GM12878 (cell line): ENCODE measurements at regions not wholly inside any gene's neighbourhood (a gene's known extent, or its start where the extent isn't known, plus 50 kb on each side); places are given as distances from the start of the nearest gene placed in this dataset.

Experiments
- ATAC-seq: fragments of 200-7000 bp; cut with Tn5 transposase; 3 replicates; pipeline ENCODE4 v1.9.1; 2020; ENCODE audit warnings: mild to moderate bottlenecking, moderate library complexity
- BruUV-seq: library from RNA; stranded (reverse); fragments of 400-500 nt; replicated peaks from 2 replicates; lab custom pipeline; 2021; lab: Mats Ljungman, UMichigan
- CTCF ChIA-PET: fragments of 300-600 bp; sonication (Branson Sonifier 250); formaldehyde crosslinking; extraction: SDS; loops from one replicate; lab custom pipeline; 2021; ENCODE audit warnings: inconsistent platforms; lab: Yijun Ruan, JAX
- POLR2A ChIA-PET: fragments of 350-600 bp; formaldehyde crosslinking; extraction: SDS; loops from one replicate; lab custom pipeline; 2021; ENCODE audit warnings: inconsistent platforms; lab: Charles Lee
- RAD21 ChIA-PET: fragments of 300-600 bp; sonication (Branson Sonifier 250); formaldehyde crosslinking; loops from one replicate; lab custom pipeline; 2023; ENCODE audit warnings: antibody characterized with exemption; ENCODE audit not compliant: unreplicated experiment; lab: Charles Lee
- SMC1A ChIA-PET: fragments of 300-600 bp; sonication (Branson Sonifier 250); formaldehyde crosslinking; loops from one replicate; lab custom pipeline; 2023; ENCODE audit not compliant: unreplicated experiment, uncharacterized antibody; lab: Charles Lee
- DNase-seq: peaks from one replicate; pipeline ENCODE4 v3.0.0-alpha.2; 2011; ENCODE audit warnings: low read depth, low spot score
- FAIRE-seq: peaks from 3 replicates; lab custom pipeline; 2011; peaks lifted over from hg19 to GRCh38; lab: Jason Lieb, UNC
- H2AFZ ChIP-seq: 2 replicates; pipeline ENCODE4 v1.6.0; 2011; ENCODE audit warnings: low read depth, low read length, control low read depth; ENCODE audit not compliant: control insufficient read depth
- H3K27ac ChIP-seq: 2 replicates; pipeline ENCODE4 v1.5.1; 2011; ENCODE audit warnings: control low read depth; ENCODE audit not compliant: control insufficient read depth, insufficient read depth
- H3K27me3 ChIP-seq, 2 experiments: replicated peaks in 1 of 2; 2 replicates each; pipeline versions ENCODE4 v1.6.0 to v1.6.1; 2011; ENCODE audit warnings: low read length in 1 of 2; ENCODE audit not compliant: control insufficient read depth in 2 of 2, insufficient read depth in 2 of 2
- H3K36me3 ChIP-seq, 2 experiments: 2 replicates each; pipeline ENCODE4 v1.5.1; 2011; ENCODE audit warnings: low read length in 1 of 2; ENCODE audit not compliant: control insufficient read depth in 2 of 2, insufficient read depth in 2 of 2
- H3K4me1 ChIP-seq: 2 replicates; pipeline ENCODE4 v1.6.1; 2011; ENCODE audit warnings: mild to moderate bottlenecking, low read length, moderate library complexity, mixed read lengths; ENCODE audit not compliant: control insufficient read depth, insufficient read depth
- H3K4me2 ChIP-seq: 2 replicates; pipeline ENCODE4 v1.6.0; 2011; ENCODE audit warnings: control low read depth; ENCODE audit not compliant: control insufficient read depth, insufficient read depth
- H3K4me3 ChIP-seq: fragments of 200-600 bp; sonication (generic); 2 replicates; pipeline ENCODE4 v1.5.1; 2016
- H3K79me2 ChIP-seq: 2 replicates; pipeline ENCODE4 v1.6.0; 2011; ENCODE audit warnings: low read length; ENCODE audit not compliant: control insufficient read depth, insufficient read depth
- H3K9ac ChIP-seq: 2 replicates; pipeline ENCODE4 v1.8.0; 2011; ENCODE audit warnings: low read length, control low read depth, mixed read lengths; ENCODE audit not compliant: control insufficient read depth, insufficient read depth
- H3K9me3 ChIP-seq: replicated peaks from 3 replicates; pipeline ENCODE4 v1.5.1; 2011; ENCODE audit warnings: mild to moderate bottlenecking, low read length; ENCODE audit not compliant: control insufficient read depth, insufficient read depth
- H4K20me1 ChIP-seq: 2 replicates; pipeline ENCODE4 v1.6.0; 2011; ENCODE audit not compliant: control insufficient read depth, insufficient read depth
- BCL11A ChIP-seq: IDR thresholded peaks from 2 replicates; pipeline ENCODE4 v1.6.1; 2011; ENCODE audit warnings: low read depth, low read length
- CEBPB ChIP-seq, 2 experiments: fragments of 150-350 bp in 1 of 2; IDR thresholded peaks; 2 replicates each; pipeline ENCODE4 v1.6.1; 2012 to 2014; ENCODE audit warnings: low read depth in 2 of 2, low read length in 2 of 2, borderline replicate concordance in 1 of 2, inconsistent platforms in 1 of 2
- KDM1A ChIP-seq: fragments of 200-600 bp; sonication (generic); IDR thresholded peaks from 2 replicates; pipeline ENCODE4 v1.6.1; 2016; ENCODE audit warnings: borderline replicate concordance
- RFX5 ChIP-seq: IDR thresholded peaks from 2 replicates; pipeline ENCODE4 v1.6.1; 2011; ENCODE audit warnings: low read depth, low read length, improper control_type of control experiment
- TAF1 ChIP-seq: IDR thresholded peaks from 2 replicates; pipeline ENCODE4 v1.6.1; 2011; ENCODE audit warnings: mild to moderate bottlenecking, low read depth, low read length, borderline replicate concordance
- ZNF274 ChIP-seq: IDR thresholded peaks from one replicate; pipeline ENCODE4 v1.8.0; 2011; ENCODE audit not compliant: insufficient read length, insufficient read depth
- WGBS: methylation state at CpG from one replicate; pipeline ENCODE4 v1.1.6; 2016; ENCODE audit warnings: low lambda C conversion rate; ENCODE audit not compliant: insufficient replicate concordance, insufficient coverage; ENCODE audit errors: missing lambda C conversion rate; 5-methylcytosine and 5-hydroxymethylcytosine counted together
- in situ Hi-C: fragments of 300-500 bp; cut with MboI; formaldehyde crosslinking; loops from 9 replicates; pipeline ENCODE4 v1.14.3; 2018; ENCODE audit warnings: mixed read lengths
- intact Hi-C: fragments of 100-400 bp; cut with micrococcal nuclease; formaldehyde crosslinking; loops from one replicate; pipeline ENCODE4 v1.14.2; 2022; ENCODE audit not compliant: unreplicated experiment
- TF ChIP-seq, protein P1 (sequence below): fragments of 150-350 bp; IDR thresholded peaks from 2 replicates; pipeline ENCODE4 v1.6.1; 2014; ENCODE audit warnings: mild to moderate bottlenecking, low read depth, low read length
- TF ChIP-seq, protein P2 (sequence below): IDR thresholded peaks from 2 replicates; pipeline ENCODE4 v1.6.1; 2012; ENCODE audit warnings: low read length, inconsistent platforms

DNA sequence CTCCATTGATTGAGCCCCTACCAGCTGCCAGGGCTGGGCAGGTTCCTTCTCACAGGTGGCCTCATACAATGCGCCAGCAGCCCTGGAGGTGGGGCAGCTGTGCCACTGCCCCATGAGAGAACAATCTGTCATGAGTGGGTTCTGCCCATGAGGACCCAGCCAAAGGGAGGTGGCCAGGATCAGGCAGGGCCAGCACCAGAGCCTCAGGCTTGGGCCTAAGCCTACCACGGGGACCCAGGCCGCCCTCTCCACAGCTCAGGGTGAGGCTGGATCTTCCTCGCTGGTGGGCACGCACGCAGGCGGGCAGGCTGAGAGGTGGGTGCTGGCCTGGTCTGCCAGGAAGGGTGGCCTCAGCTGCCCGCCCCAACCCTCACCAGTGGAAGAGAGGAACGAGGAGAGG, 110.7 kb downstream of the KIF26A start (continued):
- TF ChIP-seq RFX5 (no peak), TAF1 (no peak), BCL11A (no peak), CEBPB (IDR thresholded peaks at IDR 0.05; ENCODE audit: borderline replicate concordance in 1 of 2, low read depth in 2 of 2, low read length in 2 of 2) (no peak)
- TF ChIP-seq, protein P1, sequence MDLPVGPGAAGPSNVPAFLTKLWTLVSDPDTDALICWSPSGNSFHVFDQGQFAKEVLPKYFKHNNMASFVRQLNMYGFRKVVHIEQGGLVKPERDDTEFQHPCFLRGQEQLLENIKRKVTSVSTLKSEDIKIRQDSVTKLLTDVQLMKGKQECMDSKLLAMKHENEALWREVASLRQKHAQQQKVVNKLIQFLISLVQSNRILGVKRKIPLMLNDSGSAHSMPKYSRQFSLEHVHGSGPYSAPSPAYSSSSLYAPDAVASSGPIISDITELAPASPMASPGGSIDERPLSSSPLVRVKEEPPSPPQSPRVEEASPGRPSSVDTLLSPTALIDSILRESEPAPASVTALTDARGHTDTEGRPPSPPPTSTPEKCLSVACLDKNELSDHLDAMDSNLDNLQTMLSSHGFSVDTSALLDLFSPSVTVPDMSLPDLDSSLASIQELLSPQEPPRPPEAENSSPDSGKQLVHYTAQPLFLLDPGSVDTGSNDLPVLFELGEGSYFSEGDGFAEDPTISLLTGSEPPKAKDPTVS: no peak

DNA sequence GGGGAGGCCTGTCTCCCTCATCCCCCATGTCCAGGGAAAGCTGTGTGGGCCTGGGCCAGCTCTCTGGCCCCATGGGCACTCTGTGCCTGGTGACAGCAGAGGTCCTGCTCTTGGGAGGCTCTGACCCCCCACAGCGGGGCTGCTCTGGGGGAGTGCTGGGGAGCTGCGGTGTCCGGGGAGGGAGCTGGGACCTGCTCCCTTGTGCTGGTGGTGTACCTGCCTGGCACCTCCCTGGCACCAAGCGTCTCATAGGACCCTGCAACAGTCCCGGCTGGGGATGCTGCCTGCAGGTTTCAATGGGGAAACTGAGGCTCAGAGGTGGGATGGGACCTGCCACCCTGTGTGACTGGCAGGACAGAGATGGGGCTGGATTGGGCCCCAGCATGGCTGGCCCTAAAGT, 111.3 kb downstream of the KIF26A start:
- ChIA-PET POLR2A (no interaction called here), SMC1A (no interaction called here), CTCF (no interaction called here), RAD21 (no interaction called here)
- BruUV-seq: no TSS peak
- intact Hi-C loops (no loop called here), in situ Hi-C loops (no loop called here)
- no peak overlapping the region for H2AFZ ChIP-seq
- H3K4me3 ChIP-seq: no peak overlapping the region
- H3K27me3 ChIP-seq: no peaks in the 10 kb centered on the region
- DNase-seq (no peak), ATAC-seq (no peak), FAIRE-seq (no peak)
- no peaks in the 10 kb centered on the region for H3K79me2 ChIP-seq
- no peak overlapping the region for H3K4me2 ChIP-seq
- H3K9ac ChIP-seq: no peak overlapping the region
- TF ChIP-seq, protein P2, sequence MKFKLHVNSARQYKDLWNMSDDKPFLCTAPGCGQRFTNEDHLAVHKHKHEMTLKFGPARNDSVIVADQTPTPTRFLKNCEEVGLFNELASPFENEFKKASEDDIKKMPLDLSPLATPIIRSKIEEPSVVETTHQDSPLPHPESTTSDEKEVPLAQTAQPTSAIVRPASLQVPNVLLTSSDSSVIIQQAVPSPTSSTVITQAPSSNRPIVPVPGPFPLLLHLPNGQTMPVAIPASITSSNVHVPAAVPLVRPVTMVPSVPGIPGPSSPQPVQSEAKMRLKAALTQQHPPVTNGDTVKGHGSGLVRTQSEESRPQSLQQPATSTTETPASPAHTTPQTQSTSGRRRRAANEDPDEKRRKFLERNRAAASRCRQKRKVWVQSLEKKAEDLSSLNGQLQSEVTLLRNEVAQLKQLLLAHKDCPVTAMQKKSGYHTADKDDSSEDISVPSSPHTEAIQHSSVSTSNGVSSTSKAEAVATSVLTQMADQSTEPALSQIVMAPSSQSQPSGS: no peak
- TF ChIP-seq KDM1A: no peak
- no peak for TF ChIP-seq ZNF274
- 54% methylated on average over 5 of the region's 5 CpGs for WGBS
- H3K36me3 ChIP-seq: no peaks in the 10 kb centered on the region
- H3K9me3 ChIP-seq: no peaks in the 10 kb centered on the region; the same call in 2 of the 3 replicates
- no peaks in the 10 kb centered on the region for H4K20me1 ChIP-seq
- no peaks in the 10 kb centered on the region for H3K4me1 ChIP-seq
- no peak overlapping the region for H3K27ac ChIP-seq
